ENCODE measurements at regions not wholly inside any gene's neighbourhood (a gene's known extent, or its start where the extent isn't known, plus 50 kb on each side); places are given as distances from the start of the nearest gene placed in this dataset.

DNA sequence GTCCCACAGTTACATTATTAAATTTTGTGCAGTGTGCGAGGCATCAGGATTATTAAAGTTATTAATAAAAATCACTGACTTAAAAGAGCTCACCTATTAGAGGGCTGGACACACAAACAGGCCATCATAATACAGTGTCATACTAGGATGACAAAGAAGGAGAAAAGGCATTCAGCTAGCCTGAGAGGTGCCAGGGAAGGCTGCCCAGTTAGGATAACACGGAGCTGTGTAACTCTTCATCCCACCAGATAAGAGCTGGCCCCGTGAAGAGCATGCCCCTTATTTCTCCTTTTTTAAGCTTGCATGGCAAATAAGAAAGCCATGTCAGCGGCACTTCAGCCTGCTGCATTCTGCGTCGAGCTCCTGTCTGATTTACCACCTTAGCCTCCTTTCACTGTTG, 109.5 kb downstream of the KCNK1 start:
- TF ChIP-seq, protein P1, sequence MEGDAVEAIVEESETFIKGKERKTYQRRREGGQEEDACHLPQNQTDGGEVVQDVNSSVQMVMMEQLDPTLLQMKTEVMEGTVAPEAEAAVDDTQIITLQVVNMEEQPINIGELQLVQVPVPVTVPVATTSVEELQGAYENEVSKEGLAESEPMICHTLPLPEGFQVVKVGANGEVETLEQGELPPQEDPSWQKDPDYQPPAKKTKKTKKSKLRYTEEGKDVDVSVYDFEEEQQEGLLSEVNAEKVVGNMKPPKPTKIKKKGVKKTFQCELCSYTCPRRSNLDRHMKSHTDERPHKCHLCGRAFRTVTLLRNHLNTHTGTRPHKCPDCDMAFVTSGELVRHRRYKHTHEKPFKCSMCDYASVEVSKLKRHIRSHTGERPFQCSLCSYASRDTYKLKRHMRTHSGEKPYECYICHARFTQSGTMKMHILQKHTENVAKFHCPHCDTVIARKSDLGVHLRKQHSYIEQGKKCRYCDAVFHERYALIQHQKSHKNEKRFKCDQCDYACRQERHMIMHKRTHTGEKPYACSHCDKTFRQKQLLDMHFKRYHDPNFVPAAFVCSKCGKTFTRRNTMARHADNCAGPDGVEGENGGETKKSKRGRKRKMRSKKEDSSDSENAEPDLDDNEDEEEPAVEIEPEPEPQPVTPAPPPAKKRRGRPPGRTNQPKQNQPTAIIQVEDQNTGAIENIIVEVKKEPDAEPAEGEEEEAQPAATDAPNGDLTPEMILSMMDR (IDR thresholded peaks at IDR 0.05 in 8 of 11, conservative IDR thresholded peaks at IDR 0.05 in 3 of 11): no peak
- no peak for TF ChIP-seq POLR2AphosphoS5 (IDR thresholded peaks at IDR 0.05)

Measured in spleen (tissue), 7 donors.